Germinal center (tissue), 1 donor: ENCODE measurements at regions not wholly inside any gene's neighbourhood (a gene's known extent, or its start where the extent isn't known, plus 50 kb on each side); places are given as distances from the start of the nearest gene placed in this dataset.
"Not testable (repeated sequence)": the region's sequence is repeated elsewhere in the genome, so short reads cannot be mapped to it uniquely, and the experiment has no call there.

Experiments
- DNase-seq: peaks from one replicate; pipeline ENCODE4 v3.0.0; 2012; ENCODE audit warnings: mixed read lengths, low spot score

DNA sequence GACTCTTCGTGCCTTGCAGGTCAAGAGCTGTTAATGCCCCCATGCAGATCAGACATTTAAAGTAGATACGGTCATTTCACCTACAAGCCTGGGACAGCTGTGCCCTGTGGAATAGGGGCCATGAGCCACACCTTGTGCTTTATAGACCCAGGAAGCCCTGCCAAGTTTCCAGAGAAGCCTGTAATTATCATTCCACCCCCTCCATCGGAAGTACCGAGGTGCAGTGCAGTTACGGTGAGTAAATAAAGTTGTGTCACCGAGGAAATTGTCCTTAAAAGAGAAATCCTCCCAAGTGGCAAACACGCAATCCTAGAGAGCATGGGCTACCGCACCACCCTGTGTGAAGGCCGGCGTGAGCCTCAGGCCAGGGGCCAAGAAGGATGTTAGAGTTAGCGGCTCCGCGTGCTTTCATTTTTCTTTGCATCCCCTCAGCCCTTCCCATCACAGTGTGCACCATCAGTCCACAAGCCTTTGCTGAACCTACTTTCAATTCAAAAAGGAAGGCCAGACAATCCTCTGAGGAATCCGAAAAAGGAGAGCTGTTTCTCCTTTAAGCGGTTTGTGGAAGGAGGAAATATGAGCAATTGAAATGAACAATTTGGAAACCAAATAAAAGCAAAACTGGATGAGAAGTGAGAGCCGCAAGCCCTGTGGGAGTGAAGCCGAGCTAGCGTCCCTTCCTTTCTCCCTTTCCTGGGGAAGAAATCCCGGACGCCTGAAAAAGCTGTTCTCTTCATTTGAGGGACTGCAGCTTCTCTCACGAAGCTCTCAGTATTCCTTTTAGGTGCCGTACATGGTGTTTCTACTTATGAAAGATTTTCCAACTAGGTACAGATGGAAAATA, 183.3 kb upstream of the PDE10A start:
- DNase-seq, result no peak

DNA sequence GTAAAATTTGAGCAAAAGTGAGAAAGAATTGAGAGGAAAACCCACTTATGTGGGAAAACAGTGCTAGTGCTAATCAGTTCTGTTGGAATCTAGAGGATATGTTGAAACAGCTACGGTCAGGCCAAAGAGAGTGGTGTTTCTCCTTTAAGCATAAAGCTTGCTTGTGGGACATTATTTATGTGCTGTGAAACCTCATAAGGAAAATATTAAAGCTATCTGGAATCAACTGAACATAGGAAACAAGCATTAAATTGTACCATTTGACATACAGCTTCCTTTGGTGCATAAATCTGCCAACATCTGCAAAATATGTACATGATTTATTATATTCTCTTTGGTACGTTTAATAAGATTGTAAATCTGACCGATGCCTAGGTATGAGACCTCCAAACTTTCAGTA, 182.5 kb upstream of the PDE10A start:
- DNase-seq, result no peak

GRCh38 chr6:165844801-165845364, 181.8 kb upstream of the PDE10A start:
- no peak for DNase-seq

DNA sequence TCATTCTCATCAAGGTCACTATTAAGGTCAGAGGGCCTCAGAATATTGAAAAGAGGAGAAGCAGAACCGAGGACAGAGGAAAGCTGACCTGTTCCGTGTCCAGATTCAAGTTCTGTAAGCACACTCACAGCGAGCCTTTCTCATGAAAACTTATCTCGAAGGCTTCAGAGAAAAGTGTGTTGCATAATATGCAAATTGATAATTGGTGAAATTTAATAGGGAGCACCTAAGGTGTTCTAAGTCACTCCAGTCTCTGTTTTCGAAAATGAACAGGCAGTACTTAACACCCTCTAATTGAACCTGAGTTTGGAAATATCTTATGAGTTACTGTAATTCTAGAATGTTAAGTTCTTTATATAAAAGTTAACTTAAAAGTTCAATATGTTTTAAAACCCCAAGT, 181.2 kb upstream of the PDE10A start:
- DNase-seq, result no peak

DNA sequence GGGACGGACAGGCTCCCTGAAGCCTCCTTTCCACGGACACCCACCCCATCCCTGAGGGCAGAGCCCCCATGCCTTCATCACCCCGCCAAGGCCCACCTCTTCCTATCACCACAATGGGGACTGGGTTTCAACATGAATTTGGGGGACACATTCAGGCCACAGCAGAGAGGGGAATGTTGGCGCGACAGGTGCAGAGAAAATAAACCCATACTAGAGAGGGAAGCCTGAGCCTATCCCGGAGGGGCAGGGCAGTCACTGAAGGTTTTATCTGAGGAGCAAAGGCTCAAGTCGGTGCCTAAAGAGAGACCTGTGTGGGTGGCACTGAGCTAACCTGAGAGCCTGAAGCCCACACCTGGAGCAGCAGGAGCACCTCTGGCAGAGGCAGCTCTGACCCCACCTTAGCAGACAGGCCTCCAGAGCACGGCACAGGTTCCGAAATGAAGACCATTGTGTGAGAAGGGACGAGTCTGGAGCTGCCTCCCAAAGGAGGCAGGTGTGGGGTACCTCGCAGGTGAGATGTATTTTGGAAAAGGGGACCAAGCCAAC, 180.6 kb upstream of the PDE10A start:
- no peak for DNase-seq

DNA sequence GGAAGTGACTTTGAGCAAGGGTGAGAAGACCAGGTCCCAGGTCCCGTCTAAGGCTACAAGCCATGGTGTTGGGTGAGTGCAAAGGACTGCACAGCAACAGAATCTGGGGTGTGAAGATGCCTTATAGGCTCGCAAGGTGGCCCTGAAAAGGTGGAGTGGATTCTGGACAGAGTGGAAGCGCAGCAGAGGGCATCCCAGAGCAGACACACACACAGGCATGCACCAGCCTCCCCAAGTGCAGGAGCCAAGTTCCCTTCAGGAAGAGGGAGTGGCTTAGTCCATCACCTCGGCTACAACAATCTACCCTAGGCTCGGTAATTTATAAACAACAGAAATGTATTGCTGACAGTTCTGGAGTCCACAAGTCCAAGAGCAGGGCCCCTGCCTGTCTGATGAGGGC, 180.1 kb upstream of the PDE10A start:
- DNase-seq, result no peak

DNA sequence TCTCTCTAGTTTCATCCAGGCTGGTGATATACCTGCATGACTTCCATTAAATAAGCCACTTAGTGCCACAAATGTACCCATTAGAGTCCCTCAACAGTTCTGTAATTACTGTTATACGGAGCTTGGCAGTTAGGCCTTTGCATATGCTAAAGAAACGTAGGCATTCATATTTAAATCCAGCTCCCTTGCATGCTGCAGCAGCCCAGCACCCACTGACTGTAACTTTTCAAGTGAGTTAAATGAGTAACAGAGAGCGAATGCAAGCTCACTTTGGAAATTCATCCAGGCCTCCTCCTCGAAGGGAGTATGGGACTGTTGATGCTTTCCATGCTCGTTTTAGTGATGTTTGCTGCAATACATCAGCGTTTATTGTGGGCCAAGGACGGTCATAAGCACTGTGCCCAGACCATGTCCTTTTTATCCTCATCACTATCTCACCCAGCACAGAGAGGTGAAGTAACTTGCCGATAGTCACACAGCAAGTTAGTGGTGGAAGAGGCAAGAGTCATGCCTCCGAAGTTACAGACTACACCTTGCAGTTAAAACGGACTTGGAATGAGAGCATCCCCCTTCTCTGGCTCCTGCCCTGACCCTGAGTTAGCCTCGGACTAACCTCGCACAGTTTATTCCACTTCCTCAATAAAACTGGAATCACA, 179.4 kb upstream of the PDE10A start:
- DNase-seq, result no peak

DNA sequence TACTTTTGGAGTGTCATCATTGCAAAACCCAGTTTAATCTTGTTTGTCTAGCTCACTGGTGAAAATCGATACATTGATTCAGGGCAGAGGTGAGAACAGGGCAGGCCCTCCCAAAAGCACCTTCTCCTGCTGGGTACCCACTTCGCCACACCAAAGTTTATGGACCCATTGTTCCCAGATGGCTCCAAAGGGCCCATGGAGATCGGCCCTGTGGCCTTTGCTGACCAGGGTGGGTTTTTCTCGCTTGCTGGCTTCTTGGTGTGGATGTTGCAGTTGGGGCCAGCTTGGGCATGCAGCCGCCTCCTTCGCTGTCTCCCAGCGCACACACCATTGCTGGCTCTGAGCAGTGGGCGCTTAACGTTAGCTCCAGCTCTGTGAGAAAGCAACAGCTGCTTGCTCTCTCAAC, 178.1 kb upstream of the PDE10A start:
- no peak for DNase-seq

DNA sequence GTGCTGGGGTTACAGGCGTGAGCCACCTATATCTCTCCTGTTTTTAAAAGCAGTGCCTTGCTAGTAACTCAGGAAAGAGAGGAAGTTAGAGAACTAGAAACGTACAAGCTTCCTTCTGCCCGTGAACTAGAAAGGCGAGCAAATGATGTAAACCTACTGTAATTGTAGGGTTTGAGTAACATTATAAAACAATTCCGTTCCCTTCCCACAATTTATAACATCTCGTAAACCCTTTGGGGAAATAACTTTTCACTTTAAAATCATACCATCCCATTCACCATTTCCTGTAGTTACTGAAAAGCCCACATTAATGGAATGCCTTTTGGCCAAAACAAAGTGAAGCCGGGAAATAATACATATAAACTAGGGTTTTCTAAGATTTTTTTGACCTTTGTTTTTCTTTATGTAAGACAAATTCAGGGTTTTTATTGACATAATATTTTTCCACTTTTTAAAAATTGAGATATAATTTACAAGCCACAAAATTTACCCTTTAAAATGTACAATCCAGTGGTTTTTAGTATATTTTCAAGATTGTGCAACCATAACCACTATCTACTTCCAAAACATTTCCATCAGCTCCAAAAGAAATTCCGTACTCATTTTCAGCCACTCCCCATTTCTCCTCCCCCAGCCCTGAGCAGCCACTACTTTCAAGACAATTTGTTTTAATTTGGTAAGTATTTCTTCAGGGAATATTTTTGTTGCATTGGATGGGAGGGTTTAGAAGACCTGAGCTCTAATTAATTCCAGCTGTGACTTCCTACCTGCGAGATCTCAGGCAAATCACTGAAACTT, 175.1 kb upstream of the PDE10A start:
- no peak for DNase-seq

DNA sequence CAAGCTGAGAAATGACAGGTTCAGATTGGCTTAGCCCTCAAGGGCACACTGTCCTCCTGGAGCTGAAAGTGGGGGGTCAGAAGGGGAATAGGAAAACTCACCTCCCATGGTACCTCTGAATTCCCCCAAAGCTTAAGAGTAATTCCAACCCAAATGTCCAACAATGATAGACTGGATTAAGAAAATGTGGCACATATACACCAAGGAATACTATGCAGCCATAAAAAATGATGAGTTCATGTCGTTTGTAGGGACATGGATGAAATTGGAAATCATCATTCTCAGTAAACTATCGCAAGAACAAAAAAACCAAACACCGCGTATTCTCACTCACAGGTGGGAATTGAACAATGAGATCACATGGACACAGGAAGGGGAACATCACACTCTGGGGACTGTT, 173.6 kb upstream of the PDE10A start:
- DNase-seq, result not testable (repeated sequence)

- DNase-seq, result no peak
Observed at GRCh38 chr6:165835410-165835851, 172.4 kb upstream of the PDE10A start.

GRCh38 chr6:165834613-165835259, 171.7 kb upstream of the PDE10A start:
- DNase-seq, result no peak

GRCh38 chr6:165833355-165833754, 170.3 kb upstream of the PDE10A start:
- DNase-seq, result no peak

DNA sequence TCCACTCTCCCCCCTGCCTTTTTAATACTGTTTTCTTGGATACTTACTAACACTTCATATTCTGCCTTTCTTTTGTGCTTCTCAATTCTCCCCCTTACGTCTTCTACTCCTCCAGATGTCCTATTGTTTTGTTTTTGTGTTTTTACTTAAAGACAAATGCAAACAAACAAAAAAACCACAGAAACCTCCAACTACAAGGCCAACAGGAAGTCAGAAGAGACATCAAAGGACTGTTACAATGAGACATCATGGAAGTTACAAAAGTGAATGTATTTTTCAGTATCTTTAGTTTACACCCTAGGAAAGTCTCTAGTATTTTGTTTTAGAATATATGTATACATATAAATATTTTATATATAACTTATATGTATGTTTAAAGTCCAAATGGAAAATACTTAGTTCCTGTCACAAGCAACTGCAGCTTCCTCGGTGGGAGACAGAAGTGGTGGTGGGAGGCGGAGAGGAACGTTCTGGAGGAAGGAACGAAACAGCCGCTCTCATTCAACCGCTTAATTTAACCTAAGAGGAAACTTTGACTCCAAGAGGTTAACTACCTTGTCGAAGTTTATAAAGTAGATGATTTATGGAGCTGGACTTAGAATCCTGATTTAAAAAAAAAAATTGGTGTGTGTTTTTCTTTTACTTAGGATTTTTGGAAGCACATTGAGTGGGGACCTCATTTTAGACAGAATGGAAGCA, 168.9 kb upstream of the PDE10A start:
- no peak for DNase-seq

GRCh38 chr6:165830761-165831160, 167.7 kb upstream of the PDE10A start:
- DNase-seq, result no peak

- DNase-seq, result no peak
Observed at GRCh38 chr6:165829376-165829775, 166.3 kb upstream of the PDE10A start.

DNA sequence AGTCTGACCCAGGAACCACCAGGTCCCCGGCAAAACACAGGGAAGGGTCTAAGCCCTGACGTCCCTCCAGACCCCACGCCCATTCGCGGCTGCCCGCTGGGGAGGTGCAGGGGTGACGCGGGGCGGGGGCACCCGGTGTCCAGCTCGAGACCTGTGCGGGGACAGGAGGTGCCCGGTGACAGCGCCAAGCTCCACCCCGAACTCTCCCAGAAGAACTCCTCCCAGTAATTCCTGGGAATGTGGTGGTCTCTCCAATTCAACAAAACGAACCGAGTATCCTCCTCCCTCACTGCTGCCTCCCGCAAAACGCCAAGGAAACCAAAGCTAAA, 164.1 kb upstream of the PDE10A start:
- DNase-seq, result no peak

DNA sequence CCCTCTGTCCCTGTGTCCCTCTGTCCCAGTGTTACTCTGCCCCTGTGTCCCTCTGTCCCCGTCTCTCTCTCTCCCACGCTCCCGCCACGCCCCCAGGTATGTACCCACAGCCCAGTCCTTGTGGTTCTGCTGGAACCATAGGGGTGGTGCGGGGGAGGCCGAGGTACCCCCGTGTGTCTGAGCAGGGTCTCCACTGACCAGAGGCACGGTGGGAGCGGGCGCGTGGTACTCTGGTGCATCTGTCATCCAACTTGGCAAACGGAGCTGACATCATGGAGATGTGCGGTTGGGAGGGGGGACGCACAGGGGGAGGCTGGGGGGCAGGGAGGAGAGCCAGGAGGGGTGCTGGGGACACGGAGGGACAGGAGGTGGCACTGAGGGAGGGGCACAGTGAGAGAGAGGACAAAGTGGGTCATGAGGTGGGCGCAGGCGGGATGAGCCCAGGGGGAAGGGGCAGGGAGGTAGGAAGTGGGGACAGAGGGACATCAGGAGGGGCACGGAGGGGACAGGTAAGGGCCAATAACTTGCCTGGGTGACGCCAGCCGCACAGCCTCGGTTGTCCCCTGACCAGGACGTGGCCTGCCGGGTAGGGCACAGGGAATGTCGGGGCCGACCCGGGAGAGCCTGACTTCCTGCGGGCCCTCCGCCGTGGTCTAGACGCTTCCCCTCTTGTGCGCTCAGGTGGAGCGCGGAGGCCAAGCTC, 163.6 kb upstream of the PDE10A start:
- no peak for DNase-seq

- DNase-seq, result no peak
Observed at GRCh38 chr6:165825256-165825815, 162.3 kb upstream of the PDE10A start.
